Panc1 (cell line): ENCODE measurements at regions not wholly inside any gene's neighbourhood (a gene's known extent, or its start where the extent isn't known, plus 50 kb on each side); places are given as distances from the start of the nearest gene placed in this dataset.

Source experiments
- ATAC-seq: fragments of 200-7000 bp; cut with Tn5 transposase; 2 replicates; pipeline ENCODE4 v1.9.1; 2020; ENCODE audit warnings: mild to moderate bottlenecking, moderate library complexity
- BruUV-seq: library from RNA; stranded (reverse); fragments of 400-500 nt; replicated peaks from 2 replicates; lab custom pipeline; 2021; lab: Mats Ljungman, UMichigan
- CTCF ChIA-PET: fragments of 300-600 bp; sonication (Branson Sonifier 250); formaldehyde crosslinking; loops from one replicate; lab custom pipeline; 2022; ENCODE audit warnings: antibody characterized with exemption; lab: Charles Lee
- POLR2A ChIA-PET: fragments of 300-600 bp; sonication (Branson Sonifier 250); formaldehyde crosslinking; loops from one replicate; lab custom pipeline; 2022; ENCODE audit warnings: antibody characterized with exemption; lab: Charles Lee
- DNase-seq: peaks from one replicate; pipeline ENCODE4 v3.0.0-alpha.2; 2010; ENCODE audit warnings: low read depth, low spot score
- H3K27ac ChIP-seq: 2 replicates; pipeline ENCODE4 v1.5.1; 2011; ENCODE audit warnings: mild to moderate bottlenecking, low read length, inconsistent platforms
- H3K27me3 ChIP-seq: fragments of 200-500 bp; sonication (Bioruptor generic); 2 replicates; pipeline ENCODE4 v1.6.0; 2014; ENCODE audit warnings: low read length, inconsistent platforms; ENCODE audit not compliant: control insufficient read depth, insufficient read depth
- H3K36me3 ChIP-seq: fragments of 200-500 bp; sonication (Bioruptor generic); 2 replicates; pipeline ENCODE4 v1.5.1; 2014; ENCODE audit warnings: inconsistent platforms, mild to moderate bottlenecking, low read length, moderate library complexity; ENCODE audit not compliant: control insufficient read depth, insufficient read depth
- H3K4me1 ChIP-seq: 2 replicates; pipeline ENCODE4 v1.5.1; 2011; ENCODE audit warnings: inconsistent platforms, mild to moderate bottlenecking, low read length, moderate library complexity; ENCODE audit not compliant: control insufficient read depth, insufficient read depth
- H3K4me3 ChIP-seq, 2 experiments: 2 replicates each; pipeline ENCODE4 v1.5.1; 2011 to 2012; ENCODE audit warnings: low read depth in 2 of 2, low read length in 2 of 2, mild to moderate bottlenecking in 2 of 2, inconsistent platforms in 1 of 2, moderate library complexity in 1 of 2
- H3K9me3 ChIP-seq: fragments of 200-500 bp; sonication (Bioruptor generic); 2 replicates; pipeline ENCODE4 v1.5.1; 2014; ENCODE audit warnings: low read depth, mild to moderate bottlenecking, inconsistent platforms, low read length, moderate library complexity; ENCODE audit not compliant: control insufficient read depth, insufficient read depth
- CTCF ChIP-seq: fragments of 450-650 bp; IDR thresholded peaks from 2 replicates; pipeline ENCODE4 v1.5.1; 2017; ENCODE audit warnings: mild to moderate bottlenecking
- POLR2AphosphoS5 ChIP-seq: IDR thresholded peaks from 2 replicates; pipeline ENCODE4 v1.6.1; 2012; ENCODE audit warnings: mild to moderate bottlenecking, low read depth, low read length, moderate library complexity
- REST ChIP-seq, 2 experiments: IDR thresholded peaks; 2 replicates each; pipeline ENCODE4 v1.6.1; 2011 to 2012; ENCODE audit warnings: low read depth in 2 of 2, control low read depth in 1 of 2, low read length in 1 of 2, mild to moderate bottlenecking in 1 of 2, moderate library complexity in 1 of 2; ENCODE audit not compliant: insufficient read depth in 1 of 2
- SIN3A ChIP-seq: IDR thresholded peaks from 2 replicates; pipeline ENCODE4 v1.6.1; 2012; ENCODE audit warnings: low read depth, mild to moderate bottlenecking, low read length, moderate library complexity, borderline replicate concordance; ENCODE audit not compliant: insufficient read depth
- TCF7L2 ChIP-seq: IDR thresholded peaks from 2 replicates; pipeline ENCODE4 v1.6.1; 2011; ENCODE audit warnings: mild to moderate bottlenecking, low read depth, low read length, inconsistent platforms
- in situ Hi-C: cut with HindIII; loops from 2 replicates; pipeline ENCODE4 v1.10.0; 2016; ENCODE audit warnings: low sequenced_read_pairs, low pct_unique_long_range_greater_than_20kb
- intact Hi-C: fragments of 100-400 bp; cut with micrococcal nuclease; formaldehyde crosslinking; loops from one replicate; pipeline ENCODE4 v1.10.0; 2022; ENCODE audit not compliant: unreplicated experiment

GRCh38 chr6:147750413-147750812 lies 241.9 kb downstream of the SAMD5 start:
- CTCF ChIA-PET = no interaction called here
- DNase-seq (no peak), ATAC-seq (no peak)
- no peak for TF ChIP-seq POLR2AphosphoS5
- Histone ChIP-seq H3K4me3 (no peak overlapping the region), H3K4me1 (no peaks in the 10 kb centered on the region), H3K27me3 (no peaks in the 10 kb centered on the region), H3K9me3 (no peaks in the 10 kb centered on the region), H3K36me3 (no peaks in the 10 kb centered on the region), H3K27ac (no peak overlapping the region)
- POLR2A ChIA-PET = no interaction called here
- in situ Hi-C loops (no loop called here), intact Hi-C loops (no loop called here)
- no TSS peak for BruUV-seq

GRCh38 chr6:147751232-147751631 lies 242.7 kb downstream of the SAMD5 start:
- H3K9me3 ChIP-seq = no peaks in the 10 kb centered on the region
- CTCF ChIA-PET = no interaction called here
- POLR2A ChIA-PET = no interaction called here

GRCh38 chr6:147752689-147753403 lies 244.4 kb downstream of the SAMD5 start:
- in situ Hi-C loops (no loop called here), intact Hi-C loops (no loop called here)
- POLR2A ChIA-PET = no interaction called here
- Histone ChIP-seq H3K27me3 (no peaks in the 10 kb centered on the region), H3K9me3 (no peaks in the 10 kb centered on the region), H3K4me3 (no peak overlapping the region), H3K27ac (no peak overlapping the region), H3K4me1 (no peaks in the 10 kb centered on the region), H3K36me3 (no peaks in the 10 kb centered on the region)
- CTCF ChIA-PET = no interaction called here
- ATAC-seq (no peak), DNase-seq (no peak)
- BruUV-seq = no TSS peak
- TF ChIP-seq SIN3A (no peak), REST (IDR thresholded peaks at IDR 0.05; ENCODE audit: insufficient read depth in 1 of 2, low read depth in 2 of 2, low read length in 1 of 2) (no peak), POLR2AphosphoS5 (no peak), CTCF (no peak), TCF7L2 (no peak)

More at GRCh38 chr6:147751232-147751631, 242.7 kb downstream of the SAMD5 start:
- intact Hi-C loops (no loop called here), in situ Hi-C loops (no loop called here)
- Histone ChIP-seq H3K4me1 (no peaks in the 10 kb centered on the region), H3K36me3 (no peaks in the 10 kb centered on the region), H3K4me3 (no peak overlapping the region), H3K27ac (no peak overlapping the region), H3K27me3 (no peaks in the 10 kb centered on the region)
- BruUV-seq = no TSS peak
- DNase-seq = no peak
- no peak for TF ChIP-seq POLR2AphosphoS5
- ATAC-seq = no peak
